A549 (cell line): ENCODE measurements at regions not wholly inside any gene's neighbourhood (a gene's known extent, or its start where the extent isn't known, plus 50 kb on each side); places are given as distances from the start of the nearest gene placed in this dataset.

Source experiments
- ATAC-seq, 2 experiments: fragments of 200-7000 bp in 1 of 2; fragments of >200 bp in 1 of 2; cut with Nextera tagmentation in 1 of 2; cut with Tn5 transposase in 1 of 2; 3 replicates each; pipeline versions ENCODE4 v1.8.0 to v1.9.1; 2018 to 2020; ENCODE audit warnings: mild to moderate bottlenecking in 1 of 2, moderate library complexity in 1 of 2
- CTCF ChIA-PET: fragments of 300-600 bp; sonication (Branson Sonifier 250); formaldehyde crosslinking; extraction: SDS; loops from one replicate; lab custom pipeline; 2021; ENCODE audit warnings: antibody characterized with exemption, inconsistent platforms; lab: Yijun Ruan, JAX
- POLR2A ChIA-PET: fragments of 350-600 bp; formaldehyde crosslinking; extraction: SDS; loops from one replicate; lab custom pipeline; 2021; ENCODE audit warnings: antibody characterized with exemption, inconsistent platforms; lab: Yijun Ruan, JAX
- DNase-seq, 2 experiments: peaks; one replicate each; pipeline versions ENCODE4 v3.0.0 to v3.0.0-alpha.2; 2011 to 2016; ENCODE audit warnings: low read depth in 1 of 2, low spot score in 1 of 2
- FAIRE-seq: peaks from 2 replicates; lab custom pipeline; 2011; peaks lifted over from hg19 to GRCh38; lab: Jason Lieb, UNC
- H3K27ac ChIP-seq, 2 experiments: fragments of >200 bp; sonication (Bioruptor Twin); formaldehyde crosslinking; 3 replicates each; pipeline ENCODE4 v1.5.1; 2016 to 2017
- H3K4me1 ChIP-seq: fragments of >200 bp; sonication (Bioruptor Twin); formaldehyde crosslinking; 3 replicates; pipeline ENCODE4 v1.6.1; 2016
- H3K4me2 ChIP-seq: fragments of >200 bp; sonication (Bioruptor Twin); formaldehyde crosslinking; 3 replicates; pipeline ENCODE4 v1.6.1; 2016
- H3K4me3 ChIP-seq: fragments of >200 bp; sonication (Bioruptor Twin); formaldehyde crosslinking; 3 replicates; pipeline ENCODE4 v1.5.1; 2016
- H3K9me3 ChIP-seq: fragments of >200 bp; sonication (Bioruptor Twin); formaldehyde crosslinking; 3 replicates; pipeline ENCODE4 v1.6.1; 2016
- BHLHE40 ChIP-seq: IDR thresholded peaks from 2 replicates; pipeline ENCODE4 v1.6.1; 2012; ENCODE audit warnings: low read depth, low read length, inconsistent platforms
- CBX2 ChIP-seq: fragments of 200-600 bp; sonication (generic); IDR thresholded peaks from 2 replicates; pipeline ENCODE4 v1.6.1; 2016; ENCODE audit warnings: low read depth, mild to moderate bottlenecking, borderline replicate concordance
- CHD2 ChIP-seq: fragments of 150-350 bp; IDR thresholded peaks from 2 replicates; pipeline ENCODE4 v1.6.1; 2014; ENCODE audit warnings: low read length; ENCODE audit not compliant: partially characterized antibody
- CTCF ChIP-seq: fragments of >200 bp; sonication (Bioruptor Twin); formaldehyde crosslinking; IDR thresholded peaks from 3 replicates; pipeline ENCODE4 v1.5.1; 2016
- FOSB ChIP-seq: fragments of 250-450 bp; sonication (Bioruptor Pico); IDR thresholded peaks from 2 replicates; pipeline ENCODE4 v1.5.0; 2020; ENCODE audit warnings: mild to moderate bottlenecking, moderate library complexity
- GATA3 ChIP-seq: IDR thresholded peaks from 2 replicates; pipeline ENCODE4 v1.6.1; 2012; ENCODE audit warnings: borderline replicate concordance
- HES2 ChIP-seq: fragments of >200 bp; sonication (Bioruptor Twin); formaldehyde crosslinking; IDR thresholded peaks from 2 replicates; pipeline ENCODE4 v1.6.1; 2016
- HMGXB4 ChIP-seq: fragments of 250-450 bp; sonication (Bioruptor Pico); IDR thresholded peaks from 2 replicates; pipeline ENCODE4 v1.5.0; 2021; ENCODE audit warnings: mild to moderate bottlenecking, moderate library complexity, borderline replicate concordance
- HOXB5 ChIP-seq: fragments of 250-450 bp; sonication (Bioruptor Pico); IDR thresholded peaks from 2 replicates; pipeline ENCODE4 v1.5.0; 2020; ENCODE audit warnings: mild to moderate bottlenecking, moderate library complexity
- JUN ChIP-seq, 2 experiments: fragments of >200 bp; sonication (Bioruptor Twin); formaldehyde crosslinking; IDR thresholded peaks; 2 replicates in 1 of 2; 3 replicates in 1 of 2; pipeline ENCODE4 v1.6.1; 2016 to 2017
- KDM1A ChIP-seq: fragments of 200-600 bp; sonication (generic); IDR thresholded peaks from 2 replicates; pipeline ENCODE4 v1.6.1; 2016; ENCODE audit warnings: low read depth, mild to moderate bottlenecking
- RARB ChIP-seq: fragments of 250-450 bp; sonication (Bioruptor Pico); IDR thresholded peaks from 2 replicates; pipeline ENCODE4 v1.8.0; 2021; ENCODE audit warnings: mild to moderate bottlenecking, moderate library complexity
- RCOR1 ChIP-seq: fragments of 150-350 bp; IDR thresholded peaks from 2 replicates; pipeline ENCODE4 v1.6.1; 2014; ENCODE audit warnings: antibody characterized with exemption, low read length, low read depth
- REST ChIP-seq: fragments of 200-600 bp; sonication (generic); IDR thresholded peaks from 2 replicates; pipeline ENCODE4 v1.6.1; 2016; ENCODE audit warnings: antibody characterized with exemption, mild to moderate bottlenecking, moderate library complexity
- RFX5 ChIP-seq: fragments of 450-650 bp; IDR thresholded peaks from 2 replicates; pipeline ENCODE4 v1.7.1; 2014; ENCODE audit warnings: antibody characterized with exemption, mild to moderate bottlenecking, moderate library complexity
- RNF2 ChIP-seq: fragments of 200-600 bp; sonication (generic); IDR thresholded peaks from 2 replicates; pipeline ENCODE4 v1.6.1; 2016; ENCODE audit warnings: low read depth, mild to moderate bottlenecking, antibody characterized with exemption, moderate library complexity, borderline replicate concordance
- SMC3 ChIP-seq: fragments of >200 bp; sonication (Bioruptor Twin); formaldehyde crosslinking; IDR thresholded peaks from 3 replicates; pipeline ENCODE4 v1.6.1; 2018; ENCODE audit warnings: inconsistent platforms
- USF2 ChIP-seq: fragments of 450-650 bp; IDR thresholded peaks from 2 replicates; pipeline ENCODE4 v1.6.1; 2014; ENCODE audit warnings: antibody characterized with exemption
- ZFP36 ChIP-seq: fragments of 450-650 bp; IDR thresholded peaks from 2 replicates; pipeline ENCODE4 v1.6.1; 2014; ENCODE audit warnings: borderline replicate concordance; ENCODE audit not compliant: partially characterized antibody
- WGBS: methylation state at CpG from one replicate; pipeline ENCODE4 v1.1.6; 2017; ENCODE audit errors: missing lambda C conversion rate; 5-methylcytosine and 5-hydroxymethylcytosine counted together

- ATAC-seq, result no peak
- H3K9me3 ChIP-seq, result no peaks in the 10 kb centered on the region
- FAIRE-seq, result no peak
- POLR2A ChIA-PET, result no interaction called here
- peak overlapping the region; percentile 3 to 54; a peak in 4 of 6 replicates for H3K27ac ChIP-seq
- WGBS, result 82% methylated on average over 5 of the region's 5 CpGs
- 0 out of 5 replicates have a peak, but pooled peaks of 1 of the 2 experiments have one; percentile 16 for TF ChIP-seq JUN (IDR thresholded peaks at IDR 0.05)
- no peak for TF ChIP-seq RNF2
- CTCF ChIA-PET, result interaction anchor here (0.8 to 1.9 kb wide), 4 partner anchors 35 to 59 kb away, joined by 3 to 8 read pairs (median 4); no protein-coding TSS in a partner anchor
- H3K4me2 ChIP-seq, result no peak overlapping the region
- no peak for DNase-seq
- peaks cover 83% of the 10 kb centered on the region for H3K4me1 ChIP-seq
- no peak overlapping the region for H3K4me3 ChIP-seq
Measured at GRCh38 chr17:77370586-77370985, 229.8 kb downstream of the SEC14L1 start.

- peak overlapping the region; percentile 3 to 54; a peak in 4 of 6 replicates for H3K27ac ChIP-seq
- no peak overlapping the region for H3K4me2 ChIP-seq
- no peak overlapping the region for H3K4me3 ChIP-seq
- no peak; a peak in 1 of 6 replicates for ATAC-seq
- DNase-seq, result no peak
- H3K4me1 ChIP-seq, result peaks cover 81% of the 10 kb centered on the region
- H3K9me3 ChIP-seq, result no peaks in the 10 kb centered on the region
- 86% methylated on average over 20 of the region's 20 CpGs for WGBS
- CTCF ChIA-PET, result interaction anchor here (0.8 to 1.9 kb wide), 3 partner anchors 35 to 59 kb away, joined by 3 to 8 read pairs (median 4); no protein-coding TSS in a partner anchor
- FAIRE-seq, result no peak
- no peak for TF ChIP-seq CTCF
- TF ChIP-seq ZFP36, result no peak
- no peak for TF ChIP-seq CHD2
- POLR2A ChIA-PET, result no interaction called here
Measured at GRCh38 chr17:77371117-77371887, 230.5 kb downstream of the SEC14L1 start.

GRCh38 chr17:77371888-77372443, 231.2 kb downstream of the SEC14L1 start:
- Histone ChIP-seq H3K27ac (peak overlapping the region; percentile 20 to 54; a peak in 3 of 6 replicates), H3K4me1 (peaks cover 74% of the 10 kb centered on the region), H3K9me3 (no peaks in the 10 kb centered on the region), H3K4me2 (no peak overlapping the region), H3K4me3 (no peak overlapping the region)
- ChIA-PET CTCF (no interaction called here), POLR2A (no interaction called here)
- TF ChIP-seq HMGXB4 (CRISPR knock-in tag), result no peak
- TF ChIP-seq SMC3, result no peak
- no peak for TF ChIP-seq USF2
- no peak for TF ChIP-seq KDM1A
- TF ChIP-seq BHLHE40, result no peak
- TF ChIP-seq RARB (CRISPR knock-in tag), result no peak
- TF ChIP-seq CBX2, result no peak
- no peak for TF ChIP-seq HES2
- no peak for TF ChIP-seq REST
- no peak for TF ChIP-seq FOSB
- TF ChIP-seq JUN (IDR thresholded peaks at IDR 0.05), result no peak
- no peak for TF ChIP-seq HOXB5 (CRISPR knock-in tag)
- no peak for TF ChIP-seq RCOR1
- no peak for TF ChIP-seq CTCF
- TF ChIP-seq RFX5, result no peak
- no peak for TF ChIP-seq GATA3
- FAIRE-seq, result no peak
- DNase-seq, result no peak
- WGBS, result 82% methylated on average over 16 of the region's 16 CpGs
- no peak for ATAC-seq
